Mucosa of stomach (tissue), 1 donor: ENCODE measurements at regions not wholly inside any gene's neighbourhood (a gene's known extent, or its start where the extent isn't known, plus 50 kb on each side); places are given as distances from the start of the nearest gene placed in this dataset.
"Not testable (repeated sequence)": the region's sequence is repeated elsewhere in the genome, so short reads cannot be mapped to it uniquely, and the experiment has no call there.

ENCODE experiments used
- H3K27me3 ChIP-seq: one replicate; pipeline ENCODE4 v1.7.0; 2013; ENCODE audit warnings: mild to moderate bottlenecking, low read length; ENCODE audit not compliant: control insufficient read depth, insufficient read depth
- H3K36me3 ChIP-seq: one replicate; pipeline ENCODE4 v1.7.0; 2013; ENCODE audit warnings: low read length; ENCODE audit not compliant: control insufficient read depth, insufficient read depth
- H3K4me1 ChIP-seq: one replicate; pipeline ENCODE4 v1.7.0; 2013; ENCODE audit warnings: mild to moderate bottlenecking, low read length; ENCODE audit not compliant: control insufficient read depth, insufficient read depth
- H3K4me3 ChIP-seq: one replicate; pipeline ENCODE4 v1.7.0; 2013; ENCODE audit warnings: low read length
- H3K9ac ChIP-seq: one replicate; pipeline ENCODE4 v1.7.0; 2013; ENCODE audit warnings: mild to moderate bottlenecking, low read length, moderate library complexity
- H3K9me3 ChIP-seq: one replicate; pipeline ENCODE4 v1.7.0; 2013; ENCODE audit warnings: mild to moderate bottlenecking, low read length, moderate library complexity; ENCODE audit not compliant: control insufficient read depth
- donor health status: Pancreatic carcinoma.

GRCh38 chr1:8158995-8159394 is 132.9 kb upstream of the ERRFI1 start:
- Histone ChIP-seq H3K9me3 (no peaks in the 10 kb centered on the region), H3K27me3 (no peaks in the 10 kb centered on the region), H3K36me3 (no peaks in the 10 kb centered on the region), H3K4me1 (peaks cover 10% of the 10 kb centered on the region), H3K9ac (no peak overlapping the region), H3K4me3 (no peak overlapping the region)

- no peaks in the 10 kb centered on the region for H3K27me3 ChIP-seq
Observed at GRCh38 chr1:8157765-8158164, 131.7 kb upstream of the ERRFI1 start.

GRCh38 chr1:8155528-8156186 is 129.5 kb upstream of the ERRFI1 start:
- H3K4me3 ChIP-seq: no peak overlapping the region
- no peaks in the 10 kb centered on the region for H3K27me3 ChIP-seq
- peaks cover 10% of the 10 kb centered on the region for H3K4me1 ChIP-seq
- H3K36me3 ChIP-seq: no peaks in the 10 kb centered on the region
- H3K9me3 ChIP-seq: no peaks in the 10 kb centered on the region
- H3K9ac ChIP-seq: no peak overlapping the region

More at GRCh38 chr1:8157765-8158164, 131.7 kb upstream of the ERRFI1 start:
- Histone ChIP-seq H3K9ac (no peak overlapping the region), H3K4me1 (peaks cover 10% of the 10 kb centered on the region), H3K36me3 (no peaks in the 10 kb centered on the region), H3K4me3 (no peak overlapping the region), H3K9me3 (no peaks in the 10 kb centered on the region)

- no peaks in the 10 kb centered on the region for H3K27me3 ChIP-seq
- H3K9me3 ChIP-seq: no peaks in the 10 kb centered on the region
- no peak overlapping the region for H3K9ac ChIP-seq
- H3K4me1 ChIP-seq: peaks cover 10% of the 10 kb centered on the region
- no peaks in the 10 kb centered on the region for H3K36me3 ChIP-seq
- no peak overlapping the region for H3K4me3 ChIP-seq
Observed at GRCh38 chr1:8154621-8155052, 128.5 kb upstream of the ERRFI1 start.

GRCh38 chr1:8153961-8154360 is 127.9 kb upstream of the ERRFI1 start:
- H3K27me3 ChIP-seq: no peaks in the 10 kb centered on the region
- no peaks in the 10 kb centered on the region for H3K9me3 ChIP-seq
- no peak overlapping the region for H3K9ac ChIP-seq
- no peak overlapping the region for H3K4me3 ChIP-seq
- H3K36me3 ChIP-seq: no peaks in the 10 kb centered on the region
- H3K4me1 ChIP-seq: peaks cover 10% of the 10 kb centered on the region

- H3K9me3 ChIP-seq: no peaks in the 10 kb centered on the region
- no peak overlapping the region for H3K4me3 ChIP-seq
- no peaks in the 10 kb centered on the region for H3K36me3 ChIP-seq
- no peaks in the 10 kb centered on the region for H3K27me3 ChIP-seq
- H3K4me1 ChIP-seq: peaks cover 13% of the 10 kb centered on the region
- no peak overlapping the region for H3K9ac ChIP-seq
Observed at GRCh38 chr1:8152731-8153702, 126.9 kb upstream of the ERRFI1 start.

GRCh38 chr1:8151647-8152046 is 125.5 kb upstream of the ERRFI1 start:
- Histone ChIP-seq H3K4me3 (no peak overlapping the region), H3K27me3 (no peaks in the 10 kb centered on the region), H3K4me1 (peaks cover 19% of the 10 kb centered on the region), H3K9me3 (no peaks in the 10 kb centered on the region), H3K9ac (no peak overlapping the region), H3K36me3 (no peaks in the 10 kb centered on the region)

GRCh38 chr1:8149756-8150155 is 123.6 kb upstream of the ERRFI1 start:
- not testable (repeated sequence) for H3K27me3 ChIP-seq, H3K36me3 ChIP-seq, H3K9me3 ChIP-seq, H3K4me3 ChIP-seq, H3K9ac ChIP-seq
- H3K4me1 ChIP-seq: peaks cover 13% of the 10 kb centered on the region

GRCh38 chr1:8147956-8148355 is 121.8 kb upstream of the ERRFI1 start:
- Histone ChIP-seq H3K4me1 (peaks cover 9% of the 10 kb centered on the region), H3K36me3 (no peaks in the 10 kb centered on the region), H3K9ac (no peak overlapping the region), H3K4me3 (no peak overlapping the region), H3K9me3 (no peaks in the 10 kb centered on the region), H3K27me3 (no peaks in the 10 kb centered on the region)

- Histone ChIP-seq H3K4me3 (no peak overlapping the region), H3K9ac (no peak overlapping the region), H3K9me3 (no peaks in the 10 kb centered on the region), H3K4me1 (peaks cover 9% of the 10 kb centered on the region), H3K36me3 (no peaks in the 10 kb centered on the region), H3K27me3 (no peaks in the 10 kb centered on the region)
Observed at GRCh38 chr1:8146257-8146855, 120.2 kb upstream of the ERRFI1 start.

- no peak overlapping the region for H3K4me3 ChIP-seq
- no peaks in the 10 kb centered on the region for H3K9me3 ChIP-seq
Observed at GRCh38 chr1:8145545-8146202, 119.6 kb upstream of the ERRFI1 start.

More at GRCh38 chr1:8145545-8146202, 119.6 kb upstream of the ERRFI1 start:
- Histone ChIP-seq H3K36me3 (no peaks in the 10 kb centered on the region), H3K27me3 (no peaks in the 10 kb centered on the region), H3K9ac (no peak overlapping the region), H3K4me1 (peaks cover 9% of the 10 kb centered on the region)
